PFSK-1 (cell line): ENCODE measurements at regions not wholly inside any gene's neighbourhood (a gene's known extent, or its start where the extent isn't known, plus 50 kb on each side); places are given as distances from the start of the nearest gene placed in this dataset.

Experiments
- FOXP2 ChIP-seq: optimal IDR thresholded peaks from 2 replicates; pipeline ENCODE3; 2011; ENCODE audit warnings: borderline replicate concordance, control low read depth, inconsistent platforms; ENCODE audit not compliant: insufficient read depth; ENCODE audit errors: extremely low read length, extremely low read depth
- POLR2AphosphoS5 ChIP-seq: IDR thresholded peaks from 2 replicates; pipeline ENCODE4 v1.6.1; 2012; ENCODE audit warnings: low read depth, mild to moderate bottlenecking, control low read depth, low read length, moderate library complexity
- SIN3A ChIP-seq: IDR thresholded peaks from 2 replicates; pipeline ENCODE4 v1.6.1; 2012; ENCODE audit warnings: mild to moderate bottlenecking, low read length, moderate library complexity, borderline replicate concordance; ENCODE audit not compliant: insufficient read depth
- TAF1 ChIP-seq: IDR thresholded peaks from 2 replicates; pipeline ENCODE4 v1.6.1; 2012; ENCODE audit warnings: low read length, control low read depth, borderline replicate concordance; ENCODE audit not compliant: insufficient read depth
- TF ChIP-seq, protein P1 (sequence below), 2 experiments: IDR thresholded peaks; 2 replicates each; pipeline versions ENCODE4 v1.6.1 to v1.8.0; 2011 to 2012; ENCODE audit warnings: low read depth in 2 of 2, low read length in 2 of 2, control low read depth in 1 of 2, inconsistent platforms in 1 of 2, mild to moderate bottlenecking in 1 of 2, moderate library complexity in 1 of 2; ENCODE audit not compliant: insufficient read depth in 1 of 2

GRCh38 chr10:83572036-83572435 lies 567.3 kb upstream of the GHITM start:
- TF ChIP-seq FOXP2 (no peak), POLR2AphosphoS5 (no peak), SIN3A (no peak), TAF1 (no peak)
- TF ChIP-seq, protein P1, sequence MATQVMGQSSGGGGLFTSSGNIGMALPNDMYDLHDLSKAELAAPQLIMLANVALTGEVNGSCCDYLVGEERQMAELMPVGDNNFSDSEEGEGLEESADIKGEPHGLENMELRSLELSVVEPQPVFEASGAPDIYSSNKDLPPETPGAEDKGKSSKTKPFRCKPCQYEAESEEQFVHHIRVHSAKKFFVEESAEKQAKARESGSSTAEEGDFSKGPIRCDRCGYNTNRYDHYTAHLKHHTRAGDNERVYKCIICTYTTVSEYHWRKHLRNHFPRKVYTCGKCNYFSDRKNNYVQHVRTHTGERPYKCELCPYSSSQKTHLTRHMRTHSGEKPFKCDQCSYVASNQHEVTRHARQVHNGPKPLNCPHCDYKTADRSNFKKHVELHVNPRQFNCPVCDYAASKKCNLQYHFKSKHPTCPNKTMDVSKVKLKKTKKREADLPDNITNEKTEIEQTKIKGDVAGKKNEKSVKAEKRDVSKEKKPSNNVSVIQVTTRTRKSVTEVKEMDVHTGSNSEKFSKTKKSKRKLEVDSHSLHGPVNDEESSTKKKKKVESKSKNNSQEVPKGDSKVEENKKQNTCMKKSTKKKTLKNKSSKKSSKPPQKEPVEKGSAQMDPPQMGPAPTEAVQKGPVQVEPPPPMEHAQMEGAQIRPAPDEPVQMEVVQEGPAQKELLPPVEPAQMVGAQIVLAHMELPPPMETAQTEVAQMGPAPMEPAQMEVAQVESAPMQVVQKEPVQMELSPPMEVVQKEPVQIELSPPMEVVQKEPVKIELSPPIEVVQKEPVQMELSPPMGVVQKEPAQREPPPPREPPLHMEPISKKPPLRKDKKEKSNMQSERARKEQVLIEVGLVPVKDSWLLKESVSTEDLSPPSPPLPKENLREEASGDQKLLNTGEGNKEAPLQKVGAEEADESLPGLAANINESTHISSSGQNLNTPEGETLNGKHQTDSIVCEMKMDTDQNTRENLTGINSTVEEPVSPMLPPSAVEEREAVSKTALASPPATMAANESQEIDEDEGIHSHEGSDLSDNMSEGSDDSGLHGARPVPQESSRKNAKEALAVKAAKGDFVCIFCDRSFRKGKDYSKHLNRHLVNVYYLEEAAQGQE (IDR thresholded peaks at IDR 0.05; ENCODE audit: insufficient read depth in 1 of 2, low read depth in 2 of 2, low read length in 2 of 2), result no peak

- TF ChIP-seq, protein P1 (IDR thresholded peaks at IDR 0.05; ENCODE audit: insufficient read depth in 1 of 2, low read depth in 2 of 2, low read length in 2 of 2), result no peak
- TF ChIP-seq FOXP2, result no peak
- TF ChIP-seq SIN3A, result no peak
- no peak for TF ChIP-seq POLR2AphosphoS5
- TF ChIP-seq TAF1, result no peak
Observed at GRCh38 chr10:83574770-83575169, 564.5 kb upstream of the GHITM start.

DNA sequence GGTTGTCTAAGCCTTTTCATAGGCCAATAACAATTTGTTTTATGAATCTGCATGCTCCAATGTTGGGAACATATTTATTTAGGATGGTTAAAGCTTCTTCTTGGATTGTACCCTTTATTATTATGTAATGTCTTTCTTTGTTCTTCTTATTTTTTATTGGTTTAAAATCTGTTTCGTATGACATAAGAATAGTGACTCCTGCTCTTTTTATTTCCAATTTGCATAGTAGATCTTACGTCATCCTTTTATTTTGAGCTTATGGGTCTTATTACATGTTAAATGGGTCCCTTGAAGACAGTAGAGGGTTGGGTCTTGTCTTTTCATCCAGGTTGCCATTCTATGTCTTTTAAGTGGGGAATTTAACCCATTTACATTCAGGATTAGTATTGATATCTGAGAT lies 561.9 kb upstream of the GHITM start:
- no peak for TF ChIP-seq TAF1
- TF ChIP-seq POLR2AphosphoS5, result no peak
- TF ChIP-seq SIN3A, result no peak

- no peak for TF ChIP-seq TAF1
- TF ChIP-seq, protein P1 (IDR thresholded peaks at IDR 0.05; ENCODE audit: insufficient read depth in 1 of 2, low read depth in 2 of 2, low read length in 2 of 2), result no peak
- no peak for TF ChIP-seq SIN3A
- no peak for TF ChIP-seq POLR2AphosphoS5
- no peak for TF ChIP-seq FOXP2
Observed at GRCh38 chr10:83580373-83581012, 558.8 kb upstream of the GHITM start.

GRCh38 chr10:83582407-83583095 lies 556.8 kb upstream of the GHITM start:
- TF ChIP-seq SIN3A (no peak), FOXP2 (no peak), POLR2AphosphoS5 (no peak), TAF1 (no peak)
- TF ChIP-seq, protein P1 (IDR thresholded peaks at IDR 0.05; ENCODE audit: insufficient read depth in 1 of 2, low read depth in 2 of 2, low read length in 2 of 2), result no peak
